NCI-H510A treated with DMSO at 0.1 percent for 48 hours (cell line): ENCODE measurements at regions not wholly inside any gene's neighbourhood (a gene's known extent, or its start where the extent isn't known, plus 50 kb on each side); places are given as distances from the start of the nearest gene placed in this dataset.
"Not testable (repeated sequence)": the region's sequence is repeated elsewhere in the genome, so short reads cannot be mapped to it uniquely, and the experiment has no call there.

Source experiments
- DNase-seq: peaks from one replicate; lab custom pipeline; 2025; lab: John Stamatoyannopoulos, UW

DNA sequence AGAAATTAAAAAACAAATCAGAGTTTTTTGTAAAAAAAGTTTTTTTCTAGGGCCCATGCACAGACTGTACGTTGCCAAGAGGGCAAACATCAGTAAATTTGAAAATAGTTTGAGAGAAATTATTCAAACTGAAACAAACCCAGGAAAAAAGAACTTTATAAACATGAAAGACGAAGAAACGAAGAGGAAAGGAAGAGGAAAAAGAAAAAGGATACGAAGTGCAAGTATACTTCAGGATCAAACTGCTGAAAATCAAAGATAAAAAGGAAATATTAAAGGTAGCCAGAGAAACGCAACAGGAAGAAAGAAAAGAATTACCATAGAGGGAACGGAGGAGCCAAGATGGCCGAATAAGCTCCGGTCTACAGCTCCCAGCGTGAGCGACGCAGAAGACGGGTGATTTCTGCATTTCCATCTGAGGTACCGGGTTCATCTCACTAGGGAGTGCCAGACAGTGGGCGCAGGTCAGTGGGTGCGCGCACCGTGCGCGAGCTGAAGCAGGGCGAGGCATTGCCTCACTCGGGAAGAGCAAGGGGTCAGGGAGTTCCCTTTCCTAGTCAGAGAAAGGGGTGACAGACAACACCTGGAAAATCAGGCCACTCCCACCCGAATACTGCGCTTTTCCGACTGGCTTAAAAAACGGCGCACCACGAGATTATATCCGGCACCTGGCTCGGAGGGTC is 94.4 kb upstream of the GAS1 start:
- peak; percentile 30 for DNase-seq

DNA sequence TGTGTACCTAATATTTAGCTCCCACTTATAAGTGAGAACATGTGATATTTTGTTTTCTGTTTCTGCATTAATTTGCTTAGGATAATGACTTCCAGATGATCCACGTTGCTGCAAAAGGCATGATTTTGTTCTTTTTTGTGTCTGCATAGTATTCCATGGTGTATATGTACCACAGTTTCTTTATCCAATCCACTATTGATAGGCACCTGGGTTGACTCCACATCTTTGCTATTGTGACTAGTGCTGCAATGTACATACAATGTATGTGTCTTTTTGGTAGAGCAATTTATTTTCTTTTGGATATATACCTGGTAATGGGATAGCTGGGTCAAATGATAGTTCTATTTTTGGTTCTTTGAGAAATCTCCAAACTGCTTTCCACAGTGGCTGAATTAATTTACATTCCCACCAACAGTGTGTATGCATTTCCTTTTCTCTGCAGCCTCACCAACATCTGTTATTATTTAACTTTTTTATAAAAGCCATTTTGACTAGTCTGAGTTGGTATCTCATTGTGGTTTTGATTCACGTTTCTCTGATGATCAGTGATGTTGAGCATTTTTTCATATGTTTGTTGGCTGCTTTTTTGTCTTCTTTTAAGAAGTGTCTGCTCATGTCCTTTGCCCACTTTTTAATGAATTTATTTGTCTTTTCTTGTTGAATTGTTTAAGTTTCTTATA is 102.8 kb upstream of the GAS1 start:
- DNase-seq = not testable (repeated sequence)

DNA sequence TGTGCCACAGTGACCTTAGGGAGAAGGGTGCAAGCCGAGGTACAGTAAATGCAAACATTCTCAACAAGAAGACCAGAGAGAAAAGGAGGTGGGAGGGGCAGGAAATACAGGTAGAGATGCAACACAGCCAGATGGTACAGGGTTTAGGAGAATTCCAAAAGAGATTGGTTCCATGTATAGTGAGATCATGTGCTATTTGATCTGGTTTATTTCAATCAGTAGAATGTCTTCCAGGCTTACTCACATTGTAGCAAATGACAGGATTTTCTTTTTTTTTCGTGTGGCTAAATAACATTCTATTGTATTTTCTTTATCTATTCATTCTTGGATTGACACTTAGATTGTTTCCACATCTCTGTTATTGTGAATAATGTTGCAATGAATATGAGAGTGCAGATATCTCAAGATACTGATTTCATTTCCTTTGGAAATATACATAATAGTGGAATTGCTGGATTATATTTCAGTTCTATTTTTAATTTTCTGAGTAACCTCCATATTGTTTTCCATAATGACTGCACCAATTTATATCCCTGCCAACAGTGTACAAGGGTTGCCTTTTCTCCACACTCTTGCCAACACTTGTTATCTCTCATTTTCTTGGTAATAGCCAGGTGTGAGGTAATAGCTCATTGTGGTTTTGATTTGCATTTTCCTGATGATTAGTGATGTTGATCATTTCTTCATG is 107.8 kb upstream of the GAS1 start:
- no peak for DNase-seq

DNA sequence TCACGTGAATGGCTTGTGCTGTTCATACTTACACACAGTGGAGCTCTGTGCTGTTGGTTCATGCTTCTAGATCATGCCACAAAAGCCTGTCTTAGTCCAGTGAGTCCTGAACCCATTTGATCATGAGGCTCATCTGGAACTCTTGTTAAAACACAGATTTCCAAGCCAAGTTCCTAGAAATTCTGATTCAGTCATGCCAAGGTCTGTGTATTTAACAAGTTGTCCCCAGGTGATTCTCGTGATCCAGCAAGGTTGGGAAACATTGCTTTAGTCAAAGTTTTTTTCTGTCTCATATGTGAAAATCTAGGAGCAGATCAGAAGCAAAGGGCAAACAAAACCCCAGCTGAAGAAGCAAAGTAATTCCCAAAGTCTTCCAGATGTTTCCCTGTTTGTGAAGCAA is 112.5 kb upstream of the GAS1 start:
- DNase-seq = no peak

DNA sequence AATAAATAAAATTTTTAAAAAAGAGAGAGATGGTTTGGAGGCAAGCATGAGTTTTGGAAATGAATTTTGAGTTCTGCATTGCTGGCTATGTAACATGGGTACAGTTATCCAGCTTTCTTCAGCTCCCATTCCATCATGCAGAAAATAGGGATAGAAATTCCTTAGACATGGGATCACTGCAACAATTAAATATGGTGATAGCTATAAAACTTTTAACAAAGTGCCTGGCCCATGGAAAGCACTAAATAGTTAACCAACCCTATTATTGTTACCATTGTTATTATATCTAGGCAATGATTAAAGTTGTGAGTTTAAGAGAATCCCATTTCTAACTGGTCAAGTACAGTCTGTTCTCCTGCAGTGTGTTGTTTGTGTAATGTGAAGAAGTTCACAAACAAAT is 115.4 kb upstream of the GAS1 start:
- DNase-seq = no peak

DNA sequence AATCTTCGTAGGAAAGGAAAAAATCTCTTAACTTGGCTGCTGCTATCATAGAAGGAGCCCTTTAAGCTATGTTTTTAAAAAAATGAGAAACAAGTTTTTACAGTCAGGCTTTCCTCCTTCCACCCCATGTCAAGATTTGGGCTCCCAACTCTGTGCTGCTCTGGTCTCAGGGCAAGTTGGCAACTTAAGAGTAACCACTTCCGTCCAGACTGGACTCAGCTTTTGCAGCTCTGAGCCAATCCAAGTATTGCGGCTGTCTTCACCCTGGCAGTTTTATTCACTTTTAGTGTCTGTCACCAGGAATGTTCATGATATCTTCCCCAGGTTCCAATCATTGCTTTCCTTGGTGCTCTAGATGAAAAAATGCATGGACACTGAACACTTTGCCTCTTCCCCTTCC is 115.9 kb upstream of the GAS1 start:
- no peak for DNase-seq

DNA sequence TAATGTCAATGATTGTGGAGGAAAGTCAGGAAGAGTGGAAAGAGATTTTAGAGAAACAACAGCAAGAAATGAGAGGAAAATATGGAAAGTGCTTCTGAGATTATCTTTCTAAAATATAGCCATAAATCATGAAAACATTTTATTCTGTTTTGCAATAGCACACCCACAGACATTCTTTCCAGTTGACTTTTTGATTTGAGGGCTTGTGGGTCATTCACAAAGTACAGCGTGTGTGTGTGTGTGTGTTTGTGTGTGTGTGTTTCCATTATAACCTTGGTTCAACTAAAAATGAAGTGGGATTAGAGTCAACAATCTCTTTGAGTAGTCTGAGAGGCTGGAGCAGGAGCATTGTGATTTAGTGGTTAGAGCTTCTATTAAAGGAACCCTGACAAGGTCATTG is 116.6 kb upstream of the GAS1 start:
- DNase-seq = no peak

DNA sequence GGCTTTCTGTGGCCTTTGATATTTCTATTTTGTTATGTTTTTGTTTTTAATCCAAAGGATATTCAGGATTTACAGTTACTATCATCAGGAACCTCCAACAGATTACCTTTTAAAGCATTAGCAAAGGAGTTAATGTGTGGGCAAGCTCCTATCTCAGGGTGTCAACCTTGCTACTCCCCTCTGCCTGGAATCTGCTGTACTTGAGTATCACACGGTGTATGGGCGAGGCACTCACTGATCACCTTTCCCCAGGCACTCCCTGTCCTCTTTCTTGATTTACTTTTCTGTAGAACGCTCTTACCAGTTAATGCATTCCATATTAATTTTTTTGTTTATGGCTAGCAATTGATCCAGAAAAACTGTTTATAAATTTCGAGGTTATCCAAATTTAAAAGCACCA is 117.0 kb upstream of the GAS1 start:
- no peak for DNase-seq

DNA sequence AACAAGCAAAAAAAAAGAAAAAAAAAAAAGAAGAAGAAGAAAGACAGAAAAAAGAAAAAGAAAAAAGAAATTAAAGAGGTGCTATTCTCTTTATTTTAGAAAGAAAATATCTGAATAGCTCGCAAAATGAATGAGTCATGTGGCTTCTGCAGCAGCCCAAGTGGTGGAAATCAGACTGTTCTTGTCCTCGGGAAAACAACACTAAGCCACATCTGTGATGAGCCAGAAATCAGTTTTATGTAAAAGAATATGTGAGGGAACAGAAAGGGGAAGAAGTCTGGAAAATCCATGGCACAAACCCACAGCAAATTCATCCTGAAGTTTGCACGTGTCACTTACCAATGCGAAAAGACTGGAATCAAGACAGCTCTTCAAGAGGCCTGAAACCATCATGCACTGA is 118.7 kb upstream of the GAS1 start:
- DNase-seq = no peak

DNA sequence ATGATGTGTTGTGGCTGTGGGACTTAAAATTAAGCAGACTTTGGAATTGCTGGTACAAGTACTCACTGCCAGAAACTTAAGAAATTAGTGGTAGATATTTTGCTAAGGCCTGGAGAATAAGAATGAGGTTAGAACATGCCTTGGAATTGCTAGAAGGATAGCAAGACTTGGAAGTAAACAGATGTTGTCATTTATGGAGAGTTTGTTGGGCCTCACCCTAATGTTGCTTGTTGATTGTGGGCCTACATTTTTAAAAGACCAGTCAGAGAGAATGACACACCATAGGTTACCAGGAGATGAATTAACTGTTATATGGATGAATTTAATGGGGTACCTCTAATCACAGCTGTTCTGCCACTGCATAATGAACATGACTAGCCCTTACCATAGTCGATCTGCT is 120.1 kb upstream of the GAS1 start:
- DNase-seq = no peak

DNA sequence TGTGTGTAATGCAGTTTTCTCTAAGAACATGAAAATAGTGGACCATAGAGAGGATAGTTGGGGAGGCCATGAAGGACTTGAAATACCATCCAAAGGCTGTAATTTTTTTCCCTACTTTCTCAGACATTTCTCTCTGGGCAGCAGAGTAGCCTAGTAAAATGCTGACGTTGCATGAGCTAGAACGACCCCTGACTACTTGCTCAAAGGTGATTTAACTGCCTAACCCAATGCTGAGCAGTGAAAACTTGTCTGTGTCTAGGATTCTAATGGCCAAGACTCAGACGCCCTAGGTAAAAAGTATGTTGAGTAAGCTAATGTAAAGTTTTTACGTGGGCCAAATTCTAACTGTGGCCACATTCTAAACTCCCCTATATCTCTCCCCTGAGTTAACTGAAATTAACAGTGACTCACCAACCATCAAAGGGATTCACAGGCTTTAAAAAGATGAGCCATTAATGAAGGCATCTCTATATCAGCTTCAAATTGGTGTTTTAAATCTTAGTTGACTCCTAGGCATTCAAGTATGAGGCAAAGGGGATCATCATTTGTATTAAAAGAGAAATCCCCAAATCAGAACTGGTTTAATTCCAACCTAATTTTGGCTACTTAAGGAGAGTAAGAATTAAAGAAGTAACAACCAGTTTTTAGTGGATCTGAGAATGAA is 121.0 kb upstream of the GAS1 start:
- no peak for DNase-seq

DNA sequence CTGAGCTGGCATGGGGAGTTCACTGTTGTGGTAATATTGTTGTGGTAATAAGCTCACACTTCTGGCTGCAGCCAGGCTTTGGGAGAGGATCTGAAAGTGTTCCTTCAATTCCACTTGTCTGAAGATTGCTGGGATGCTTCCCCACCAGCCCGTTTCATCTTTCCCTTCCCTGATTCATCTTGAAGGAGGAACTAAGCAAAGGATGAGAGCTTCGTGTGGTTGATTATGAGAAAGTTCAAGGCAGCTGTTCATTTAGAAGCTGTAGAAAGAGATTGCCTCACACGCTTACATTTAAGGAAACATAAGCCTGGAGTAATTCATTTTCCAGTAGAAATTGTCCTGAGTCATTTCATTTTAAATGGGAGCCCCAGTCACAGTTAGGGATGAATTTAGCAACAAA is 122.4 kb upstream of the GAS1 start:
- no peak for DNase-seq

DNA sequence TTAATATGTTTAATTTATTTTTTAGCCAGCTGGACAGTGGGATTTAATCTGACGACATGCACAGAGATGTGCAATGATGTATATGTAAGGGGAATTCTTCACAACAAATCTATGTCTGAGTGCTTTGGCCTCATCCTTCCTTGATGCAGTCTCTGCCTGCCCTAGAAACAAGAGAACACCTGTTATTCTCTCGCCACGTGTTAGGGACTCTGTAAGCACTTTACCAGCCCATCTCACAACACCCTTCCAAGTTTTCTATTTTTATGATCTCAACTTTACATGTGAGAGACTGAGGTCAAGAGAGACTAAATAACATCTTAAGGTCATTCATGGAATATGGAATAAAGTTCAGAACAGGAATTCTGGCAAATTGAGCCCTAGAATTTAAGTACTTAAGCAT is 123.0 kb upstream of the GAS1 start:
- no peak for DNase-seq

DNA sequence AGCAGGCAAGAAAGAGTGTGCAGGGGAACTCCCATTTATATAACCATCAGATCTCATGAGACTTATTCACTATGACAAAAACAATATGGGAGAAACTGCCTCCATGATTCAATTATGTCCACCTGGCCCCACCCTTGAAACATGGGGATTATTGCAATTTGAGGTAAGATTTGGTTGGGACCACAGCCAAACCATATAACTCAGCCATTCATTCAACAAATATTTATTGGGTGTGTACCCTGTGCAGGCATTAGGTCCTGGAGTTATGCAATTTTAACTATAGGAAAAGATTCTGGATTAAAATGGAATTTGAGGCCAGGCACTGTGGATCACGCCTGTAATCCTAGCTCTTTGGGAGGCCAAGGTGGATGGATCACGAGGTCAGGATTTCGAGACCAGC is 124.2 kb upstream of the GAS1 start:
- DNase-seq = no peak

DNA sequence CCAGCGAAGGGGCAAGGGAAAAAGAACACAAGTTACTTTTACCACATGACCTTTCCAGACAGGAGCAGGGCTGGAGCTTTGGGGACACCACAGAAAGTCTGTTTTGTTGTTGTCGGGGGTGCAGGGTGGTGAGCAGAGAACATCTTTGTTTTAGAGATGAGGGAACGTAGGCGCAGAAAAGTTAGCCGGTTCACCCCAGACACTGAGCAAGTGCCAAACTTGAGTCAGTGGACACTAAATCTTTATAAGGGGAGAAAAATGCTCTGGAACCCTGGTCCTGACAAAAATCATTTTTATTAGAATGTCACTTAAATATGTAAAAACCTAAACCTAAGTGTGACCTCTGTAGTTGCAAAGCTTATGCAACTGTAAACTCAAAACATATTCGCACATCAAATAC is 126.4 kb upstream of the GAS1 start:
- no peak for DNase-seq

DNA sequence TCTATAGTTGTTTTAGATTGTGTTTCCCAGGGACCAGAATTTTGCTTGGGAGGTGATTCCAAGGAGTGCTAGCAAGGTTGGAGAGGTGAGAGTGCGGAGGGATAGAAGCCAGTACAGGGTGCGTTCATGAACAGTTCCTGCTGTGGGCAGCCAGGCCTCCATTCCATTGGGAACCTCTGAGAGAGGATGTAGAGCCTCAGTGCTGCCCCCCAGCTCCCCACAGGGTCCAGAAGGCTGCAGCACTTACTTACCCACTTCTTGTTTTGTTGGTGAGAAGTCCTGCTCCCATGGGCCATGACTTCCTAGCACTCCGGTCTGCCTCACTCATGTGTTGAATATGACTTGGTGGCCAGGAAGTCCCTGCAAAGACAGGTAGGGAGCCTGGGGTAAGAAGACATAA is 128.2 kb upstream of the GAS1 start:
- DNase-seq = no peak

DNA sequence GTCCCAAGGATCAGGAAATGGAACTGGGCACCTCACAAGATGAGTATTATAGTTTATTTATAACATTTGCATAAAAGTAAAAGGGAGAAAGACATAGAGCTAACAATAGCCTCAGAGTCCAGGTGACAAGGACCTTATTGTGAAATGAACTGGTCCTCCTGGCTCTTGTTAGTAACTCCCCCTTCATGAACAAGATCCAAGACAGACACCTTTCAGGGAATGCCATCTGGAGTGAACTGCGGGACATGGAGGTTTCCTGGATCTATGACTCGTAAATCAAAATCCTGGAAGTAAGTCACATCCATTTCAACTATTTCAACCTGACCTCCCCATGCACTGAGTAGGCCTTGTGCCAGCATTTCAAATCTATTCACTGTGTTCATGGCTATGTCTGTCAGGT is 129.5 kb upstream of the GAS1 start:
- DNase-seq = no peak

DNA sequence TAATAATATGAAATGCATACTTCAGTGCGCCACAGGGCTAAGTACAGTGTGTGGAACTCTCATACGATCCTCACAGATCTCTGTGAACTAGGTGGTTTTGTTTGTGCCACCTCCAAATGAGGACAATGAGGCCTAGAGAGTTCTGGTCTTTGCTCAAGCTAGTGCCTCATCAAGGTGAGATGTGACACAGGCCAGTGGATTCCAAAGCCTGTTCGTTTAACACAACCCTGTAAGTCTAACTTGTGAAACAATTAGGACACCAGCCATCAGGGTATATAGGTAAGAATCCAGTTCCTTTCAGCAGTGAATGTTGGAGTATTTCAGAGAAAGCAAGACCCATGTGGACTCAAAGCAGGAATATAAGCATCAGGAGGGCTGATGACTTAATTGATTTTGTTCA is 130.7 kb upstream of the GAS1 start:
- DNase-seq = no peak

DNA sequence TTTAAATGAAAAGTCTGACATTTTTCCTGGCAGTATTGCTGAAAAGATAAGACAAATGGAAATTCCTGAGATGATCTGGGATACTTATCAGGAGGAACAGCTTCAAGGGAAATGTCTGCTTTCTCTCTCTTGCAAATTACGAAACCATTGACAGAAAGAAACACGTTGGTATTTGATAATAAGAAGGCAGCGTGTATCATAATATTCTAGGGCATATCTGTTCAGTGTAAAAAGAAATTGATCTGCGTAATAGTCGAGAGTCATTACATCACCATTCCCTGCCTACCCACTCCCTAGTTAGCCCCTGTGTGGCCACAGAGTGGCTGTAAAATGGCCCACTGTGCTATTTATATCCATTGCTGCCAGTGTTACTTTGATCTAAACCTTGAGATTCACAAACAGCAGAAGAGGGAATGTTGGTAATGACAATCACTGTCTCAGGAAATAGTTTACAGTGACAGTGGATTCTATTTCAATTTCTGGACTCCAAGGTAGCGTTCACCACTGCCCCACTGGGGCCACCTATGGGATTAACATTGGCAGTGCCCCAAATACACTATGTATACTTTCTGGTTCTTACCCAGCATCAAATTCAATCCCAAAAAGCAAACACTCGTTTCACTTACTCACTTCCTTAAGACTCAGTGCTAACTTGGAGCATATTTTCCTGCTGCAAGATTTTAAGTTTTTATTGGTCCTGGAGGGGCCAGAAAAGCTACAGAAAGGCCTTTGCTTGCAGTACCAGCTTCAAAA is 133.4 kb upstream of the GAS1 start:
- DNase-seq = no peak

DNA sequence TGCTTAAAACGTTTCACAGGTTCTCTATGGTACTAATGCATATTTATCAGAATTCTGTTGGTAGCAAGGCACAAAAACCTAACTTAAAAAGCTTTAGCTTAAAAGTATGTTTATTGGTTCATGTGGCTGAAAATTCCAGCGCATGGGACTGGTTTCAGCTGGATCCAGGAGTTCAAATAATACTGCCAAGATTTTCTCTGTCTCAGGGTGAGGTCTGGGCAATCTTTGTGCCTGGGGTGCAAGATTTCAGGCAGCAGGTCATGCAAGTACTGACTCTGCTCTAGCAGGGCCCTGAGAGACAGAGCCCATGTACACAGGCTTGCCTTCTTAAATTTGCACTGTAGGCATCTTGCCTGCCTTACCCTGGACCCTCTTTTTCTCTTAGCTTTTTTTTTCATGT is 134.2 kb upstream of the GAS1 start:
- no peak for DNase-seq

DNA sequence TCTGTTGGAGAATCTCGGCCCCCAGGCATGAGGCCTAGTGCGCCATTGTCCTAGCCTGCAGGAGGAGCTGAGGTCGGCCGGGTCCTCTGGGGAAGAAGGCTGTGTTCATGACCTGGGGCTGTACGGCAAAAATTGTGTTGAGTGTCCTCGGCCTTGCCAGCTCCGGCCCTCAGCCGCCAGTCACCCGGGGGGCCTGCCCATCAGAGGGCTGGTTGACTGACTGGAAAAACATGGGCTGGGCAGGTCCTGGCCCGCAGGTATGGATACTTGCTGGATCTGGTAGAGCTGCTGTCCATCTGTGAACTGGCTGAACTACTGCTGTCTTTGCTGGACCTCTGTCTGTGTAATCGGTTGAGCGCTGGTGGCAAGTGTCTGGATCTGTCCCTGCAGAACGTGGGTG is 136.7 kb upstream of the GAS1 start:
- DNase-seq = no peak

DNA sequence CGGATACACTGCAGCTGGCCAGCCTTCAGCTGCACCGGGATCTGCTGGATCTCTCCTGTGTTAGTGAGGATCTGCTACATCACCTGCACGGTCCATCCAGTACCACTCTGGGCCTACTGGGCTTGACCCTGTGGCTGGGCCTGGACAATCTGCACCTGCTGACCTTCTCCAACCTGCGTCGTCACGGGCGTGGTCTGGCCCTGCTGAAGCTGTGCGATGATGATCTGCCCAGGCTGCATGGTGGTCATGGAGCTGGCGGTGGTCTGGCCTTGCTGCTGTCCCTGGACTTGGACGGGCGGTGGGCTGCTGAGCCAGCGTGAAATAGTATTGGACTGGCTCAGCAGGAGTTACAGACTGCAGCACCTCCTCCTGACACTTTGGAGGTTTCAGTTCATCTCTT is 137.1 kb upstream of the GAS1 start:
- no peak for DNase-seq
